NCI-H2081 (cell line): ENCODE measurements at regions not wholly inside any gene's neighbourhood (a gene's known extent, or its start where the extent isn't known, plus 50 kb on each side); places are given as distances from the start of the nearest gene placed in this dataset.

Experiments used
- DNase-seq, 2 experiments: peaks; one replicate each; lab custom pipeline; 2025; lab: John Stamatoyannopoulos, UW

GRCh38 chr15:70185251-70185711, 87.6 kb upstream of the TLE3 start:
- DNase-seq = no peak

GRCh38 chr15:70182858-70183695, 85.4 kb upstream of the TLE3 start:
- no peak for DNase-seq

GRCh38 chr15:70181626-70182255, 84.0 kb upstream of the TLE3 start:
- no peak for DNase-seq

- DNase-seq = no peak
These were observed 82.6 kb upstream of the TLE3 start for GRCh38 chr15:70180186-70180875.

- no peak for DNase-seq
These were observed 81.7 kb upstream of the TLE3 start for GRCh38 chr15:70179309-70179892.

- no peak for DNase-seq
These were observed 80.8 kb upstream of the TLE3 start for GRCh38 chr15:70178335-70179084.

GRCh38 chr15:70172566-70173225, 75.0 kb upstream of the TLE3 start:
- DNase-seq = no peak

- DNase-seq = no peak
These were observed 74.4 kb upstream of the TLE3 start for GRCh38 chr15:70172124-70172523.

- no peak for DNase-seq
These were observed 73.7 kb upstream of the TLE3 start for GRCh38 chr15:70171256-70171886.

GRCh38 chr15:70170096-70170699, 72.5 kb upstream of the TLE3 start:
- DNase-seq = no peak

- DNase-seq = no peak
These were observed 71.4 kb upstream of the TLE3 start for GRCh38 chr15:70169147-70169546.

- DNase-seq = no peak
These were observed 69.4 kb upstream of the TLE3 start for GRCh38 chr15:70167155-70167554.

- DNase-seq = no peak
These were observed 68.9 kb upstream of the TLE3 start for GRCh38 chr15:70166506-70167087.

- no peak for DNase-seq
These were observed 68.1 kb upstream of the TLE3 start for GRCh38 chr15:70165716-70166284.

GRCh38 chr15:70164910-70165715, 67.4 kb upstream of the TLE3 start:
- no peak for DNase-seq

- DNase-seq = no peak
These were observed 66.6 kb upstream of the TLE3 start for GRCh38 chr15:70164156-70164900.

- DNase-seq = no peak
These were observed 63.3 kb upstream of the TLE3 start for GRCh38 chr15:70160803-70161565.
